ENCODE measurements at regions not wholly inside any gene's neighbourhood (a gene's known extent, or its start where the extent isn't known, plus 50 kb on each side); places are given as distances from the start of the nearest gene placed in this dataset.

DNA sequence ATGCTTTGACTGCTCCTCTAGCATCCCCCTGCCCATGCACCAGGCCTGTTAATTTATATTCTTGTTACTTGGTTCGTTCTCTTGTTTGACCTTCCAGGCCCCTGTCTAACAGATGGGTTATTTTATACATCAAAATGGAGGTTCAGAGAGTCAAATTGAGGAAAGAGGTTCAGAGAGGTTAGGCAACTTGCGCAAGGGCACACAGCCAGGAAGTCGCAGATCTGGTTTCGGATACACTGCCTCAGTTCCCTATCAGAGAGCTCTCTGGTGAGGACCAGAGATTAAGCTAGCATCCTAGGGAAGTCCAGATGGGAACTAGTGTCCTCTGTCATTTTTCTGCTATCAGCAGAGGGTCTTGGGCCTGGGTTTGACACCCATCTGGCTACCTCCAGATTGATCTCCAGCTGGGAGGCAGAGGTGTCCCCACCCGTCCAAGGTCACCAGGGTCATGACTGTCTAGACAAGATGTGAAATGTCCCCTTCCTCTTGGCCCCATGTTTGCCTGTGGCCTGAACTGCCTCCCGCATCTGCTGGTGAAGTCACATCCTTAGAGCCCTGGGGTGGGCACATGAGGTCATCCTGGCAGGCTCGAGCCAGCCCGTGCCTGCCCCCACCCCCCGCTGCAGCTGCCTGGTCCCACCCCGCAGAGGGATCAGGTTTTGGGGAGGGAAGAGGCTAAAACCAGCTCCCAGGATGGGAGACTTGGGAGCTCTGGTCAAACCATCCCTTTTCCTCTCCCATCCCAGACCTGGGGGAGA, 84.3 kb upstream of the NCOR2 start:
- TF ChIP-seq, protein P1, sequence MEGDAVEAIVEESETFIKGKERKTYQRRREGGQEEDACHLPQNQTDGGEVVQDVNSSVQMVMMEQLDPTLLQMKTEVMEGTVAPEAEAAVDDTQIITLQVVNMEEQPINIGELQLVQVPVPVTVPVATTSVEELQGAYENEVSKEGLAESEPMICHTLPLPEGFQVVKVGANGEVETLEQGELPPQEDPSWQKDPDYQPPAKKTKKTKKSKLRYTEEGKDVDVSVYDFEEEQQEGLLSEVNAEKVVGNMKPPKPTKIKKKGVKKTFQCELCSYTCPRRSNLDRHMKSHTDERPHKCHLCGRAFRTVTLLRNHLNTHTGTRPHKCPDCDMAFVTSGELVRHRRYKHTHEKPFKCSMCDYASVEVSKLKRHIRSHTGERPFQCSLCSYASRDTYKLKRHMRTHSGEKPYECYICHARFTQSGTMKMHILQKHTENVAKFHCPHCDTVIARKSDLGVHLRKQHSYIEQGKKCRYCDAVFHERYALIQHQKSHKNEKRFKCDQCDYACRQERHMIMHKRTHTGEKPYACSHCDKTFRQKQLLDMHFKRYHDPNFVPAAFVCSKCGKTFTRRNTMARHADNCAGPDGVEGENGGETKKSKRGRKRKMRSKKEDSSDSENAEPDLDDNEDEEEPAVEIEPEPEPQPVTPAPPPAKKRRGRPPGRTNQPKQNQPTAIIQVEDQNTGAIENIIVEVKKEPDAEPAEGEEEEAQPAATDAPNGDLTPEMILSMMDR (IDR thresholded peaks at IDR 0.05; ENCODE audit: low read depth, low read length) = no peak
- no peak for TF ChIP-seq EZH2phosphoT487 (IDR thresholded peaks at IDR 0.05; ENCODE audit: low read depth)
